ENCODE measurements at regions not wholly inside any gene's neighbourhood (a gene's known extent, or its start where the extent isn't known, plus 50 kb on each side); places are given as distances from the start of the nearest gene placed in this dataset.
"Not testable (repeated sequence)": the region's sequence is repeated elsewhere in the genome, so short reads cannot be mapped to it uniquely, and the experiment has no call there.

DNA sequence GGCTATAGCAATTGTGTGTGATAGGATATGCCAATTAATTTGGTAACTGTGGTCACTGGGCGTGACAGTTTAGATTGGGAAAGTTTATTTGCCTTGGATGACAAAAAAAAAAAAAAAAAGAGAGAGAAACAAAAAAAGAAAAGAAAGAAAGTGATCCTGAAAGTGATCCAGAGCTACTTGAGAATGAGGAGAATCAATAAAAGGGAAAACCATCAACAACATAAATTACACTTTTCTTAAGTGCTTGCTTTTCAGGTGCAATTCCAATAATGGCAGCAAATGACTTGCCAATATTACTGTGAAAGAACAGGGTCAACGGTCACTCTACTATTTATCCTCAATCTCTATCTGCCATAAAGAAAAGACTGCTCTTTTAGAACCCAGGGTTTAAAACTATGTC lies 191.8 kb upstream of the SEMA3C start:
- DNase-seq, result no peak

DNA sequence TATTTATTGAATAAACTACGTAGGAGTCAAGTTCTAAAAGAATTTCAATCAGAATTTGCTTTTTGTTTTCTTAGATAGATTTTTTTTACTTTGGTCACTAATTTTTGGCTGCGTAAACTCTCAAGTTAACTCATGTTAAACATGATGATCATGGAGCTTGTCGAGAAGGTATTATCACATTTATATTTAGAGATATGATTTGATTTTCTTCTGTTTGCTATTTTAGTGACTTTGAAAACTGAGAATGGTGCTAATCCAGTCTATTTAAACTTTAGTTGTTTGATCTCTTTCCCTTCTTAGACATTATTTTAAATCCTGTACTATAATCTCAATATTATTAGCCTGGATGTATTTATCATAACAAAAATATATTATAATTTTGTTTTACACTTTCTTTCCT lies 179.4 kb upstream of the SEMA3C start:
- no peak for DNase-seq

DNA sequence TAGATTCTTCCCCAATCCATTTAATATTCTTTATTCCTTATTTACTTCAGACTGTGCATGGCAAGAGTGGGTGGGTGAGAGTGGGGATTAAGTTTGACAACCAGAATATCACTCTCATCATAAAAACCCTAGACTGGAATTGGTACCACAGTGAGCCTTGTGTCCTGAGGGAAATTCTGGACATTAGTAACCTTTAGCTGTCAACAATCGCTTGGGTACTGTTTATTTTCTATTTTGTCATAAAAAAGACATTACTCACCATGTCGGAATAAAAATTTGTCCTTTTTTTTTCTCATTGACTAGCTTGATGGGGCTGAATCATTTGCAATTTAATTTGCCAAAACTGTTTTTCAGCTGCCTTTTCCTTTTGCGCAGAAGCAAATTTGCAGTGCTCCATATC lies 176.1 kb upstream of the SEMA3C start:
- DNase-seq, result no peak

DNA sequence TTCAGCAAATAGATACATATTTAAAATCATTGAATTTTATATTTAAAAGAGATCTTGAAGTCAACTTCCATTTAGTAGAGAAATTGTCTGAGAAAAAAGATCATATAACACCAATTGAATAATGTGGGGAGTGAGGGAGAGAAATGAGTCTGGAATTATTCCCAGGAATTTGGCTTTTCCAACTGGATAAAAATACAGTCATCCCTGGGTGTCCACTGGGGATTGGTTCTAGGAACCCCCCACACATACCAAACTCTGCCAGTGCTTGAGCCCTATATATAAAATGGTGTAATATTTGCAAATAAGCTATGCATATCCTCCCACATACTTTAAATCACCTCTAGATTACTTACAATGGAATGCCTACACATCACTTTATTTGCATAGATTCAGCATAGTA lies 162.8 kb upstream of the SEMA3C start:
- no peak for DNase-seq

DNA sequence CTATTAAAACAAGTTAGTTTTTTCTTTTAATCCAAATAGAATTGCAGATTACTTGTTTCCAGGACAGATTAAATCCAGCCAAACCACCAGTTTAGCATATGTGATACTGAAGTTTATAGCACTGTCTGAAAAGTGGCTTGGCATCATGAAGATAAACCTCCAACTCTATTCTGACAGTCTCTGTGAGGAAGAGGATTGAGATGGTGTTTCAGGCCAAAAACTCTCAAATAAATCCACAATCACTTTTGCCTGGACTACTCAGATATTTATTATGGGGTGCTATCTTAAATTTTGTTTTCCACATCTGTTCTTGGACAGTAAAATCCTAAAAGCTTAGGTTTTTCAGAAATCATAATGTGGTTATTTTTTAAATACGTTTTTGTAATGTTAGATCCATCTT lies 161.7 kb upstream of the SEMA3C start:
- no peak for DNase-seq

DNA sequence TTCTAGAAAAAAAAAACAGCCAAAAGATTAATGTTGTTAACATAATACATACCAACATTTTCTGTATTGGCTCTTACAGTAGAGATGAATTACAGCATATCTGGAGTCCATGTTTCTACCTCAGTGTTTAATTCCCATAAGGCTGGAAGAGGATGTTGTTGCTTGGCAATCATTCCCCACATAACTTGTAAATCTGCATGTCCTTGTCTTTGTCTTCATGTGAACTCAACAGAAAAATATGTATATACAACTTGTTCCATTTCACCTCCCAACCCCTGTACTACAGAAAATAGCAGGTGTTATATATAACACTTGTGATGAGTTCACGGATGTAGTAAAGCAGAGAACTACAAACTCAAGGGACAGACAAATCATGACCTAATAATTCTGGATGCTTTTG lies 160.9 kb upstream of the SEMA3C start:
- no peak for DNase-seq

DNA sequence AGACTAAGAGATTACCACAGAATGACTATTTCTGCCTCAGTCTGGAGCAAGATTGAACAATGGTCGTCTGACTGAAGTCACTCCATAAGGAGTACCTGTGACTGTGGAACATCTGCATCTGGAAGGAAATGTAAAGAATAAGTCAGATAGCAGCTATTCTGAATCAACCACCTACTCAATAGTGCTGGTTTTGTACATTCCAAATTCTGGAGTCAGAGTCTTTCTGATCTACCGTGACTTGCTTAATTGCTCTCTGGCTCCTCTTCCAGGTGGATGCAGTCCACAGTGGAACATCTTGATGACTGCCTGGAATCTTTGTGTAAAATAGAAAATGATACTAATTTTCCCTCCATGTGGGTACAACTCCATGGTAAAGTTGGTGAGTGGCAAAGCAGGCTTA lies 156.3 kb upstream of the SEMA3C start:
- no peak for DNase-seq

DNA sequence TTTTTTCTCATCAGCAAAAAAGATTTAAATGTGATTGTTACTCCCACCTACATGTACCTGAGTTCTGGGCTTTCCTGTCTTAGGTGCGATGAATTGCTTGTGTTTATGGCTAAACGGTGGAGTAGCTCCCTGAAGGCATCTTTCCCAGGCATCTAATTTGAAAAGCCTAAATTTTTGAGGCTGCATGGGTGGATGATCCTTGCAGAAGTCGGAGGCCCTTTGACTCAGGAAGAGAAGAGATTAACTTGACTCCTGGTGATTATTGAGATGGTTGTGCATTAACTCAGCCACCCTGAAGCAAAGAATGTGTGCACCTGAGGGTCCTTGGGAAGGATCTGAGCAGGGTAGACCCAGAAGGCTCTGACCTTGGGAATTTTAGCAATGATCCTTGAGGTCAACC lies 155.6 kb upstream of the SEMA3C start:
- no peak for DNase-seq

DNA sequence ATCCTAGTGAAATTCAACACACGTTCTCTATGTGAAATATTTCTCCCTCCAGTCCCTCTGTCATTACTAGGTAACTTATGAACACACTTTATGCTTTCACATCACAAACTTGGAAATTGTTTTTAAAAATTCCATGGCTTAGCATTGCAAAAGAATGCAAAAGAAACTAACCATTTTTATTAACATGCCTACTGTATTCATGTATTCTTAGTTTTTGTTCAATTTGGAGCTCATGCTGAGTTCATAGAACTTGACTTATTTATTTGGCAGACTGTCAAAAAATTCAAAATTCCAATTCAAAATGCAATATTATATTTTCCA lies 155.0 kb upstream of the SEMA3C start:
- DNase-seq, result no peak

DNA sequence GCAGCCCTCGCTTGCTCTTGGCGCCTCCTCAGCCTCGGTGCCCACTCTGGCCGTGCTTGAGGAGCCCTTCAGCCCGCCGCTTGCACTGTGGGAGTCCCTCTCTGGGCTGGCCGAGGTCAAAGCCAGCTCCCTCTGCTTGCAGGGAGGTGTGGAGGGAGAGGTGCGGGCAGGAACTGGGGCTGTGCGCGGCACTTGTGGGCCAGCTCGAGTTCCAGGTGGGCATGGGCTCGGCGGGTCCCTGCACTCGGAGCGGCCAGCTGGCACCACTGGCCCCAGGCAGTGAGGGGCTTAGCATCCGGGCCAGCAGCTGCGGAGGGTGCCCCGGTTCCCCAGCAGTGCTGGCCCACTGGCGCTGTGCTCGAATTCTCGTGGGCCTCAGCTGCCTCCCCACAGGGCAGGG lies 152.1 kb upstream of the SEMA3C start:
- no peak for DNase-seq

DNA sequence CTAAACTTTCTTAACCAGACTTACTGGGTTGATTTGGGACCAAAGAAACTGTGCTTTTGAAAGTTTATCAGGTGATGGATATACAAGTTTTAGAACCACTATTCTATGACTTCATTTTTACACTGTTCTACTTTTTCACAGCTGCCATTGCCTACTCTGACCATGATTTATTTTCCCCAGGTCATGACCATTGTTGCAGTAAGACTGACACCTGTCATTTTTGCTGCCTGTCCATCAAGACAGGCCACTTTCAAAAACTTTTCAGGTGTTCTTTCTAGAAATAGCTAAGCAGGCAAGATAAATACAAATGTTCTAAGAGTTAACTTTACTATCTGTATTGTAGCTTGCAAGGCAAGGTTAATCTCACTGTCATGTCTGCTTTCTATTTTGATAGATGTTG lies 147.9 kb upstream of the SEMA3C start:
- no peak for DNase-seq

DNA sequence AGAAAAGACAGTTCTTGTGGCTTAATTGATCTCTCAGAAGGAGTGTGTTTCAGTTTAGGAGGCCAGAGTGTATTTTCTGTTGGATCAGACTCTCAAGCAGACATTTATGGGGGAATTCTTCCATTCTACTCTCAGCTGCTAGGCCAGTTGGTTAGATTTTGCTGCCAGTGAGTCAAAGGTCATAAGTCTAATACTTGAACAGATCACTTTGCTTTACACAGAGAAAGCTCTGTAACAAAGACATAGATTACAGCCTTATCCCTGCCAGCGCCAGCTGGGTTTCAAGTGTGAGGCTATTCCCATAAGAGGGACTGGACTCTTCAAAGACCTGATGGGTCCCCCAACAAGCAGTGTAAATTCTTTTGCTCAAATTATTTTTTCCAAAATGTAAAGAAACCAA lies 145.6 kb upstream of the SEMA3C start:
- DNase-seq, result no peak

DNA sequence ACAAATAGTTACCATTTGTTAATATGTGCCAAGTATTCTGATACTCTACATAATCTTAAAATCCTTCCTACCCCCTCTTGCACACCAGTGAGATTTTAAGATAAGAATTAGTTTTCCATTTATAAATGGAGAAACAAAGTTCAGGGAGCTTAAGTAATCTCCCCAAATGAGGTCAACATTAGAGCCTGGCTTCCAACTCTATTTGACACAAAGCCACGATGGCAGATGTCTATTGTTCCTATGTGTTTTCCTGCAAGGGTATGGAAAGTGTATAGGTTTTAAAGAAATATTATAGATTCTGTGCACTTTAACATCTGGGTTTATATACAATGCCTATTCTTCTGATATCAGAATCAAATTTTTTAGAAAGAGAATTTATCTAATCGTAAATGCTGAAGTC lies 143.9 kb upstream of the SEMA3C start:
- no peak for DNase-seq

DNA sequence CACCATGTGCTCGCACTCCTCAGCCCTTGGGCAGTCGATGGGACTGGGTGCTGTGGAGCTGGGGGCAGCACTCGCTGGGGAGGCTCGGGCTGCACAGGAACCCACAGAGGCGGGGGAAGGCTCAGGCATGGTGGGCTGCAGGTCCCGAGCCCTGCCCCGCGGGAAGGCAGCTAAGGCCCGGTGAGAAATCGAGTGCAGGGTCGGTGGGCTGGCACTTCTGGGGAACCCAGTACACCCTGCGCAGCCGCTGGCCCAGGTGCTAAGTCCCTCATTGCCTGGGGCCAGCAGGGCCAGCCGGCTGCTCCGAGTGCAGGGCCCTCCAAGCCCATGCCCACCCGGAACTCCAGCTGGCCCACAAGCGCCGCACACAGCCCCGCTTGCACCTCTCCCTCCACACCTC lies 138.6 kb upstream of the SEMA3C start:
- DNase-seq, result not testable (repeated sequence)

DNA sequence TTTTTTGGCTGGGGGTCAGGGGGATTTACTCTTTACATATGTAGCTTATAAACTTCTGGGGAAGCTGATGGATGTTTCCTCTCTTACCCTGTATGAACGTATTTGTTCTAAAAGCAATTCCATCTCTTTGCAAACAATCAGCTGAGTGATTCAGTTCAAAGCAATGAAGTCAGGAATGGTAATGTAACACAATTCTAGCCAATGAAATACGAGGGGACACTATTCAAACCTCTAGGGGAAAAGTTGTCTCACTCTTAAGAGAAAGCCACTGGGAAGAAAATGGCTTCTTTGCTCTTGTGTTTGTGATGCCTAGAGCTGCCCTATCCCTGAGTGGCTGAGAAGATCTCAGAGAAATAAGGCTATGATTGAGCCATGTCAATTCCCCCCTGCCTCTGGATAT lies 134.8 kb upstream of the SEMA3C start:
- no peak for DNase-seq

DNA sequence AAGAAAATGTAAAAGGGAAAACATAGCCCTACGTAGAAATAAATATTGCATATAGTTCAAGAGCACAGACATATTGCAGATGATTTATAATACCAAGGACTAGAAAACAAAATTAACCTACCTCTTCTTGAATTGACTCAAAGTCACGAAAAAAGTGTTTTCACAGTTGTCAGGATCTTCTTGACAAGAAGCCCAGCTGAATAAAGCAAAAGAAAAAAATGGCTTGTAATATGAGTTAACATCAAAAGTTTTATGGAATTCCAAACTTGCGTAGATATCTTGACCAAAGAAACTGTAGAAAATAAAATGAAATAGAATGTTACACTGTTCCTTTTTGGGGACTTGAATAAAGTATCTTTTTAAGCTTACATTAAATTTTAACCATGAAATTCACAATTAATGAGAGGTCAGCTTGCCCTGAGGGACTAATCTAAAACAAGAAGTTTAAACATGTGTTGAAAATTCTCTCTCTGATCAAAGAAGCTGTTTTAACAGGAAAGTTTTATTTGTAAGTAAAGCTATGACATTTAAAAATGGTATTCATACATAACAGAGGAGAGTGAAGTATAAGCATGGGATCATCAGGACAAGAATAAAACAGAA lies 133.1 kb upstream of the SEMA3C start:
- DNase-seq, result no peak

DNA sequence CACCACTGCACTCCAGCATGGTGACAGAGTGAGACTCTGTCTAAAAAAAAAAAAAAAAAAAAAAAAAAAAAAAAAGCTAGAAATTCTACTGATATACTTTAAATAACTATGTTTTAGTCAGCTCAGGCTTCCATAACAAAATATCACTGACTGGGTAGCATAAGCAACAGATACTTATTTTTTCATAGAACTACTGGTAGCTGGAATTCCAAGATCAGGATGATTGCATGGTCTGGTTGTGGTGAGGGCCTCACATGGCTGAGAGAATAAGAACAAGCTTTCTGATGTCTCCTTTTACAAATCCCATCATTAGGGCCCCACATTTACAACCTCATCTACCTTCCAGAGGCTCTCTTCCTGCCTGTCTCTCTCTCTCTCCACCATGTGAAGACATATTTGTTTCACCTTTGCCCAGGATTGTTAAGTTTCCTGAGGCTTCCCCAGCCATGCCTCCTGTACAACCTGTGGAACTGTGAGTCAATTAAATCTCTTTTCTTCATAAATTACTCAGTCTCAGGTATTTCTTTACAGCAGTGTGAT lies 126.7 kb upstream of the SEMA3C start:
- DNase-seq, result no peak

DNA sequence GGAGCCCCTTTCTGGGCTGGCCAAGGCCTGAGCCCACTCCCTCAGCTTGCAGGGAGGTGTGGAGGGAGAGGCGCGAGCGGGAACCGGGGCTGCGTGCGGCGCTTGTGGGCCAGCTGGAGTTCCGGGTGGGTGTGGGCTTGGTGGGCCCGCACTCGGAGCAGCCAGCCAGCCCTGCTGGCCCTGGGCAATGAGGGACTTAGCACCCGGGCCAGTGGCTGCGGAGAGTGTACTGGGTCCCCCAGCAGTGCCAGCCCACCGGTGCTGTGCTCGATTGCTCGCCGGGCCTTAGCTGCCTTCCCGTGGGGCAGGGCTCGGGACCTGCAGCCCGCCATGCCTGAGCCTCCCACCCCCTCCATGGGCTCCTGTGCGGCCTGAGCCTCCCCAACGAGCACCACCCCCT lies 123.8 kb upstream of the SEMA3C start:
- DNase-seq, result not testable (repeated sequence)

DNA sequence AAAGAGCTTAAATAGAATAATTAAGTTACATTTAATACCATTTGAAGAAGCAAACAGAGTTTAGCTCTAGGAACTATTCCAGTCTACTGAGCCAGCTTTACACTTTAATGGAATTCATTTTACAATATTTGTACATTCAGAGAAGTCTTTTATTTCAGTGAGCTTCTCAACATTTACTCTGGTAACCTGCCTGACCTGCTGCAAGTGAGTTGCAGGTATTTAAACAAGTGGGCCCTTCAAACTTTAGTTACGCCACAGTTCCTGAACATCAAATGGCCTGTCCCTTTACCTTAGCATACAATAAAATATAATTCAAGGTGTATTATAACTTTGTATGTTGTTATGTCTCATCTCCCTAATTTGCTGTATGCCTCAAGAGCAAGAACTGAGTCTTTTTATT lies 121.6 kb upstream of the SEMA3C start:
- no peak for DNase-seq

DNA sequence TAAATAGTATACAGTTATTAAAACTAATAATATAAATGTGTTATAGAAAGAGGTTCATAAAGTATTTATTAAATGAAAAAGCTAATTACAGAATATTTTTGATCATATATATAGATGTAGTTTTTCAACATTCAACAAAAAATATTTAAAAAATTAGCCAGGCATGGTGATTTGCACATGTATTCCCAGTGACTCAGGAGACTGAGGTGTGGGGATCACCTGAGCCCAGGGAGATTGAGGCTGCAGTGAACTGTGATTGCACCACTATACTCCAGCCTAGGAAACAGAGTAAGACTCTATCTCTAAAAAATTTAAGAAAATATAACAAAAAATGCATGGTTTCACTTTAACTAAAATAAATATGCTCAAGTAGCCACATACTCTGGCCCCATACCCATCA lies 118.0 kb upstream of the SEMA3C start:
- no peak for DNase-seq

DNA sequence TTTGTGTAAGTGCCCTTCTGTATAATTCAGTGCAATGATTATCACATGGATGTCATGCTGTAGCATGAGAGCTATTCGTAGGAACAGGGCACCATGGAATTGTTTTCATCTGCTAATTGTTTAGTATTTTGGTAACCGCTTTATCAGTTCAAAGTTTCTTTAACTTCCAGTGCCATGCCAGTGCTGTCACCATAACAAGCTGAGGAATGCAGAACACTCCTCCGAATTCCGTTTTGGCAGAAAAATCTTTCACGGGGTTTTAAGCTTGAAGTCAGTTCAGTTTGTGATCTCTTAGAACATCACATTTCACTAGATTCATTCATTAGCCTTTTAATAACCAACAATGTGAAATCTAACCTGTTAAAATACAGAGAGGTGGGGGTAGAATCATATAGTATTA lies 117.2 kb upstream of the SEMA3C start:
- no peak for DNase-seq

DNA sequence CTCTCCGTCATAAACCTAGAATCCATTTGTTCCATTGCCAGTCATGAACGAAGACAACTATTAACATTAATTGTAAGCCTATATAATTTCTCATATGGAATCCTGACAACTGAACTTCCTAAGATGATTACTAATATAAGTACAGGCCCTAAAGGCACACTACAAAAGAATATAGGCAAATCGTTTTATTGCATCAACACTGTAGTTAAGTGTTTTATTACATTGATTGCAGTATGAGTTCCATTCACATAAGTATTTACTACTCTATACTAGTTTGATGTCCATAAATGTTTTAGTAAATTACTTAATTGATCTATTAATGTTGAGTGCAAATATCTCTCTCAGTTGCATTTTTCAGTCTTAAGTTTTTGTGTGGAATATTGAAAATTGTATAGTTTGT lies 113.1 kb upstream of the SEMA3C start:
- DNase-seq, result no peak

DNA sequence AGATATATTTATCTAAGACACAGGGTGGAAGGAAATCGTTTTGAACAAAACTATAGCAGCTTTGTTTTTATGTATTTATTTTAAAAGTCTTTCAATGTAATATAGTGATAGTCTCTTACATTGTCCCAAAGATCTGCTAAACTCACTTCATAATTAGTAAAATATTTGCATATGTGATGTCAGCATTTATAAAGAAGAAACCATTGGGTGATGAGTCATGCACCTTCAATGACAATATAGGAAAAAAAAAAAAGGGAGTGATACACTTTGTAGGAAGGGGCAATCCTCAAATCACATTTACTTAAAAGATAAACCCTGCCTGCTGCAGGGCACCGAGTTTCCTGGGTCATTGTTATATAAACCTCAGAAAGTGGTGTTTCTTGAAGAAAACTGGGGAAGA lies 112.4 kb upstream of the SEMA3C start:
- no peak for DNase-seq

DNA sequence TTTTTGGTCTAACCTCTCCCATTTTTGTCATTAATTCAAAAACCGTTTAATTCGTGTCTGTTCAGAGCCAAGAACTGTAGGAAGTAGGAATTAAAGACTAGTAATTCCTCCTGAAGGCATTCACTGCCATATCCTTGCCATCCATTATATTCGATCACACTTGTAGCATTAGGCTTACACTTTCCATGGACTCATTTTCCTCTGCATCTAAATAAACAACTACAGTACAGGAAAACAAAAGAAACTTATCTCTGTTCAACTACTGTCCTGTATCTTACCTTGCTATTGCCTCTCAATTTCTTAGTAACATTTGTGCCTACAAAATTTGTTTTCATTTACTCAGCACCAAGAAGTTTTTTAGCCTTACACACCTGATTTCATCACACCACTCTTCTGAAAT lies 111.6 kb upstream of the SEMA3C start:
- no peak for DNase-seq

DNA sequence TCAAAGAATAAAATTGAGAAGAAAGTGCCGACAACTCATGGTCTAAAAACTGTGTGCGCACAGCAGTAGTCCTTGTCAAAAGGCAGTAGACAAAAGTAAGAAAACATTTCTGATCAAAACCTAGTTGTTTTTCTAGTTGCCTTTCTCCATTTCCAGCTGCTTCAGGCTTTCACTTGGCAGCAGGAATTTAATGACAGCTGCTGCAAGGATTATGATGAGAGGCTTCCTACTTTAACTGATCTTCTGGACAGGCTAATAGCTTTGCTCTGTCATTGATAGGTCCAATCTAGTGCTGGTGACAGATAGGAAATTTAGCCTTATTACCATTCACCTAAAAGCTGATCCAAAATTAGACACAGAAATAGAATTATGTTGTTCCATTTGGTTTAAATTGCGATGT lies 110.7 kb upstream of the SEMA3C start:
- DNase-seq, result no peak

DNA sequence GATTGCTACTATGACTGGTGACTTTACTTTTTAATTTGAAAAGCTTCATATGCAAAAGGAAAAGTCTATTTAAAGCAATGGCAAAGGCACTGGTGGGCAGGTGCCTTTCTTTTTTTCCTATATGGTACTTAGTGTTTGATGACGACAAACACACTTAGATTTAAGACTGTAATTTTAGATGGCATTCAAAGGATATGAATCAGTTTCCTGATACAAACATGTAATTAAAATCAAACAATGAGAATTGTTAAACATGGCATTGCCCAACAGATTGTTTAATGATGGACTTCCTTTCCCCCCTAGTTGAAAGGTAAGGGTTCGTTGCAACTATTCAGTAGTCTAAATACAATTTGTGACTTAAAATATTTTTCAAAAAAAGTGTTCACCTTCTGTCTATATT lies 106.5 kb upstream of the SEMA3C start:
- DNase-seq, result no peak
